ENCODE measurements at regions not wholly inside any gene's neighbourhood (a gene's known extent, or its start where the extent isn't known, plus 50 kb on each side); places are given as distances from the start of the nearest gene placed in this dataset.

- H3K36me3 ChIP-seq, result no peaks in the 10 kb centered on the region
- H3K4me1 ChIP-seq, result peaks cover 19% of the 10 kb centered on the region
- peak overlapping the region; percentile 27 for H3K27ac ChIP-seq
- no peaks in the 10 kb centered on the region for H3K9me3 ChIP-seq
- TF ChIP-seq, protein P1, sequence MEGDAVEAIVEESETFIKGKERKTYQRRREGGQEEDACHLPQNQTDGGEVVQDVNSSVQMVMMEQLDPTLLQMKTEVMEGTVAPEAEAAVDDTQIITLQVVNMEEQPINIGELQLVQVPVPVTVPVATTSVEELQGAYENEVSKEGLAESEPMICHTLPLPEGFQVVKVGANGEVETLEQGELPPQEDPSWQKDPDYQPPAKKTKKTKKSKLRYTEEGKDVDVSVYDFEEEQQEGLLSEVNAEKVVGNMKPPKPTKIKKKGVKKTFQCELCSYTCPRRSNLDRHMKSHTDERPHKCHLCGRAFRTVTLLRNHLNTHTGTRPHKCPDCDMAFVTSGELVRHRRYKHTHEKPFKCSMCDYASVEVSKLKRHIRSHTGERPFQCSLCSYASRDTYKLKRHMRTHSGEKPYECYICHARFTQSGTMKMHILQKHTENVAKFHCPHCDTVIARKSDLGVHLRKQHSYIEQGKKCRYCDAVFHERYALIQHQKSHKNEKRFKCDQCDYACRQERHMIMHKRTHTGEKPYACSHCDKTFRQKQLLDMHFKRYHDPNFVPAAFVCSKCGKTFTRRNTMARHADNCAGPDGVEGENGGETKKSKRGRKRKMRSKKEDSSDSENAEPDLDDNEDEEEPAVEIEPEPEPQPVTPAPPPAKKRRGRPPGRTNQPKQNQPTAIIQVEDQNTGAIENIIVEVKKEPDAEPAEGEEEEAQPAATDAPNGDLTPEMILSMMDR (IDR thresholded peaks at IDR 0.05), result no peak
- no peak for TF ChIP-seq POLR2A (IDR thresholded peaks at IDR 0.05)
- no peak for TF ChIP-seq POLR2AphosphoS5 (IDR thresholded peaks at IDR 0.05)
- TF ChIP-seq EP300 (IDR thresholded peaks at IDR 0.05), result no peak
- no peak for DNase-seq (ENCODE audit: low spot score in 2 of 2)
- WGBS, result 15% methylated on average over 12 of the region's 13 CpGs
- H3K4me3 ChIP-seq, result no peak overlapping the region
- H3K27me3 ChIP-seq, result no peaks in the 10 kb centered on the region
These were observed 583.6 kb upstream of the CDH5 start for GRCh38 chr16:65782611-65783600.

- H3K4me3 ChIP-seq, result no peak overlapping the region
- no peaks in the 10 kb centered on the region for H3K36me3 ChIP-seq
- H3K27me3 ChIP-seq, result no peaks in the 10 kb centered on the region
- no peak overlapping the region for H3K27ac ChIP-seq
- no peak for TF ChIP-seq POLR2AphosphoS5 (IDR thresholded peaks at IDR 0.05)
- no peak for TF ChIP-seq EP300 (IDR thresholded peaks at IDR 0.05)
- TF ChIP-seq POLR2A (IDR thresholded peaks at IDR 0.05), result no peak
- TF ChIP-seq, protein P1 (IDR thresholded peaks at IDR 0.05), result no peak
- H3K4me1 ChIP-seq, result peaks cover 19% of the 10 kb centered on the region
- no peak for DNase-seq (ENCODE audit: low spot score in 2 of 2)
- peaks cover 6% of the 10 kb centered on the region for H3K9me3 ChIP-seq
These were observed 584.6 kb upstream of the CDH5 start for GRCh38 chr16:65781855-65782254.

DNA sequence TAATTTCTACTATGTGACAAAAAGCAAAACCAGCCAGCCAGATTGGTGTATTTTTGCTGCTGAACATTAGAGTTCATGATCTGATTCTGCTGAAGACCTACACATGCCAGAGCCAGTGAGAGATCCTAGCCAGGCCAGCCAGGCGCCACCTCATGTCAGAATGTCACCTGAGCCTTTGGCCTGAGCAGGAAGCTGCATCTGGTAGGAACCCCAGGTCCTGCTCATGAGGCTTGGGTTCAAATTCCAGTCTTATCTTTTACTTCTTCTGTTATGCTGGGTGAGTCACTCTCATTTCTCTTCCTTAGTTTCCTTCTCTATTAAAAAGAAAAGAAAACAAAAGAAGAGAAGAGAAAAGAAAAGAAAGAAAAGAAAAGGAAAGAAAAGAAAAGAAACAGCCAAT, 585.1 kb upstream of the CDH5 start:
- no peak overlapping the region for H3K4me3 ChIP-seq
- TF ChIP-seq POLR2AphosphoS5 (IDR thresholded peaks at IDR 0.05) (no peak), EP300 (IDR thresholded peaks at IDR 0.05) (no peak)
- no peak for DNase-seq (ENCODE audit: low spot score in 2 of 2)
- no peaks in the 10 kb centered on the region for H3K36me3 ChIP-seq
- H3K27me3 ChIP-seq, result no peaks in the 10 kb centered on the region
- H3K27ac ChIP-seq, result no peak overlapping the region
- 84% methylated on average over 1 of the region's 1 CpG for WGBS
- H3K4me1 ChIP-seq, result peaks cover 15% of the 10 kb centered on the region
- H3K9me3 ChIP-seq, result peaks cover 6% of the 10 kb centered on the region

- Histone ChIP-seq H3K4me3 (no peak overlapping the region), H3K27me3 (no peaks in the 10 kb centered on the region), H3K27ac (no peak overlapping the region), H3K9me3 (peaks cover 6% of the 10 kb centered on the region), H3K4me1 (peaks cover 14% of the 10 kb centered on the region), H3K36me3 (no peaks in the 10 kb centered on the region)
- TF ChIP-seq POLR2AphosphoS5 (IDR thresholded peaks at IDR 0.05) (no peak), POLR2A (IDR thresholded peaks at IDR 0.05) (no peak), EP300 (IDR thresholded peaks at IDR 0.05) (no peak)
- WGBS, result 88% methylated on average over 7 of the region's 7 CpGs
- DNase-seq (ENCODE audit: low spot score in 2 of 2), result no peak
These were observed 587.3 kb upstream of the CDH5 start for GRCh38 chr16:65779201-65779600.

GRCh38 chr16:65776639-65777183, 589.8 kb upstream of the CDH5 start:
- Histone ChIP-seq H3K4me3 (no peak overlapping the region), H3K27me3 (no peaks in the 10 kb centered on the region), H3K36me3 (no peaks in the 10 kb centered on the region), H3K4me1 (no peaks in the 10 kb centered on the region), H3K27ac (no peak overlapping the region), H3K9me3 (peaks cover 6% of the 10 kb centered on the region)
- DNase-seq (ENCODE audit: low spot score in 2 of 2), result no peak
- 84% methylated on average over 2 of the region's 2 CpGs for WGBS
- TF ChIP-seq POLR2AphosphoS5 (IDR thresholded peaks at IDR 0.05) (no peak), POLR2A (IDR thresholded peaks at IDR 0.05) (no peak), EP300 (IDR thresholded peaks at IDR 0.05) (no peak)
- TF ChIP-seq, protein P1 (IDR thresholded peaks at IDR 0.05), result no peak

DNA sequence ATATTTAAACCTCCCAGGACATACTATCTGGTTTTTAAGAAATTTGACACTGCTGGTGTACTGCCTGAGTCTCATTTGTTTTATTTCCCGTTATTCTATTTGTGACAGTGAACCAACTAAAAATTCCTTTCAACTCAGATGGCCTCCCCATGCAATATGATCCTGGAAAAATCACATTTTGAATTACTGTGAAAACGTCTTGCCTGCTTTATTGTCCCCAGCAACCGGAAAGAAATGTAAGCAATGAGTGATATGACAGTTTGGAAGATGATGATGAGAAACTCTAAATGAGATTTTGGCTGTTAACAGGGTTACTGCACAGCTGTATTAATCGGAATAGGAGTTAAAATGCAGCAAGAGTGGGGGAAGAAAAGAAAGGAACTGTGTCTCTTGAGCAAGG, 590.7 kb upstream of the CDH5 start:
- H3K9me3 ChIP-seq, result peaks cover 9% of the 10 kb centered on the region
- no peaks in the 10 kb centered on the region for H3K4me1 ChIP-seq
- H3K27me3 ChIP-seq, result no peaks in the 10 kb centered on the region
- no peak overlapping the region for H3K27ac ChIP-seq
- WGBS, result 60% methylated on average over 4 of the region's 4 CpGs
- H3K4me3 ChIP-seq, result no peak overlapping the region
- H3K36me3 ChIP-seq, result no peaks in the 10 kb centered on the region
- no peak for TF ChIP-seq POLR2A (IDR thresholded peaks at IDR 0.05)
- no peak for TF ChIP-seq EP300 (IDR thresholded peaks at IDR 0.05)
- TF ChIP-seq, protein P1 (IDR thresholded peaks at IDR 0.05), result no peak
- TF ChIP-seq POLR2AphosphoS5 (IDR thresholded peaks at IDR 0.05), result no peak
- no peak for DNase-seq (ENCODE audit: low spot score in 2 of 2)

All from suprapubic skin (tissue), 4 donors.